DND-41 (cell line): ENCODE measurements at regions not wholly inside any gene's neighbourhood (a gene's known extent, or its start where the extent isn't known, plus 50 kb on each side); places are given as distances from the start of the nearest gene placed in this dataset.

Source experiments
- CTCF ChIP-seq: IDR thresholded peaks from 2 replicates; pipeline ENCODE4 v1.5.1; 2012; ENCODE audit warnings: borderline replicate concordance, low read length, moderate library complexity, mild to moderate bottlenecking; ENCODE audit not compliant: poor library complexity, severe bottlenecking; ENCODE audit errors: extremely low read depth
- EZH2 ChIP-seq: IDR thresholded peaks from 3 replicates; pipeline ENCODE4 v1.6.1; 2012; ENCODE audit warnings: borderline replicate concordance, low read depth, mild to moderate bottlenecking, moderate library complexity, low read length, inconsistent platforms; ENCODE audit not compliant: severe bottlenecking

- no peak for TF ChIP-seq CTCF
- no peak for TF ChIP-seq EZH2
Measured at GRCh38 chr4:66522244-66522643, 852.0 kb upstream of the EPHA5 start.
